ENCODE measurements at regions not wholly inside any gene's neighbourhood (a gene's known extent, or its start where the extent isn't known, plus 50 kb on each side); places are given as distances from the start of the nearest gene placed in this dataset.

DNA sequence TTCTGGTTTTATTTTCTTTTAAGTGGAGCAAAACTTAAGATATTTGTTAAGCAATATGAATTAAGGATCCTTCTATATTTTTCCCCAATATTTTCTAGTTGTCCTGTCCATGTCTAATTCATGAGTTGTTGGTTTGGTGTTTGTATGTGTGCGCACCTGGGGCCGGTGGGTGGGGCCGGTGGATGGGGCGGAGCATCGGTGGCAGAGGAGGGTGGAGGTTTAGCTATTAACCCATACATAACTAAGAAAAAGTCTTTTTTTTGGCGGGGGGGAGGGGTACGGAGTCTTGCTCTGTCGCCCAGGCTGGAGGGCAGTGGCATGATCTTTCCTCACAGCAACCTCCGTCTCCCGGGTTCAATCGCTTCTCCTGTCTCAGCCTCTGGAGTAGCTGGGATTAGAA, 489.8 kb downstream of the PDGFC start:
- POLR2A ChIA-PET: no interaction called here
- no peak for DNase-seq (ENCODE audit: low spot score)
- intact Hi-C loops (cut with micrococcal nuclease; ENCODE audit: unreplicated experiment): no loop called here

DNA sequence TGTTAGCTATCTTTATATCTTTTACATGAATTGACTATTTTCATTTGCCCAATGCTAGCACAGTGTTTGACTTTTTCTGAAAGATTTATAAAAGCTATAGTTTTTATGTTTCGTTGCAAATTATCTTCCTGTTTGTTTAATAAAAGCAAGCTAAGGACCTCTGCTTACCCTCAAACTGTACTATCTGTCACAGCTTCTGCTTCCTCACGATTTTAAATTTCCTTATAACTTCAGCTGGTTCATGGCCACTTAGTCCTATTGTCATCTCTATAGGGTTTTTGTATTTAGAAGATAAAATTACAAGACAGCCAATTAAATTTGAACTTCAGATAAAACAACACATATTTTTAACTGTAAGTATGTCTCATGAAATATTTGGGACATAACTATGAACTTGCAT, 494.0 kb downstream of the PDGFC start:
- H3K9me3 ChIP-seq (ENCODE audit: low read length): no peaks in the 10 kb centered on the region
- no peak overlapping the region for H3K27ac ChIP-seq (ENCODE audit: low read depth, low read length, poor library complexity, severe bottlenecking)
- intact Hi-C loops (cut with micrococcal nuclease; ENCODE audit: unreplicated experiment): no loop called here
- CTCF ChIA-PET (ENCODE audit: unreplicated experiment): no interaction called here
- no peak for DNase-seq (ENCODE audit: low spot score)
- H3K4me2 ChIP-seq (ENCODE audit: low read length): no peak overlapping the region
- POLR2A ChIA-PET: interaction anchor here (0.5 to 1.2 kb wide), 2 partner anchors 10 to 636 kb away, joined by 3 to 4 read pairs; no protein-coding TSS in a partner anchor
- no peak overlapping the region for H3K4me3 ChIP-seq (ENCODE audit: low read depth, low read length, poor library complexity, severe bottlenecking)
- no peak for TF ChIP-seq EZH2phosphoT487 (IDR thresholded peaks at IDR 0.05; ENCODE audit: borderline replicate concordance, low read depth, low read length)
- TF ChIP-seq, protein P1, sequence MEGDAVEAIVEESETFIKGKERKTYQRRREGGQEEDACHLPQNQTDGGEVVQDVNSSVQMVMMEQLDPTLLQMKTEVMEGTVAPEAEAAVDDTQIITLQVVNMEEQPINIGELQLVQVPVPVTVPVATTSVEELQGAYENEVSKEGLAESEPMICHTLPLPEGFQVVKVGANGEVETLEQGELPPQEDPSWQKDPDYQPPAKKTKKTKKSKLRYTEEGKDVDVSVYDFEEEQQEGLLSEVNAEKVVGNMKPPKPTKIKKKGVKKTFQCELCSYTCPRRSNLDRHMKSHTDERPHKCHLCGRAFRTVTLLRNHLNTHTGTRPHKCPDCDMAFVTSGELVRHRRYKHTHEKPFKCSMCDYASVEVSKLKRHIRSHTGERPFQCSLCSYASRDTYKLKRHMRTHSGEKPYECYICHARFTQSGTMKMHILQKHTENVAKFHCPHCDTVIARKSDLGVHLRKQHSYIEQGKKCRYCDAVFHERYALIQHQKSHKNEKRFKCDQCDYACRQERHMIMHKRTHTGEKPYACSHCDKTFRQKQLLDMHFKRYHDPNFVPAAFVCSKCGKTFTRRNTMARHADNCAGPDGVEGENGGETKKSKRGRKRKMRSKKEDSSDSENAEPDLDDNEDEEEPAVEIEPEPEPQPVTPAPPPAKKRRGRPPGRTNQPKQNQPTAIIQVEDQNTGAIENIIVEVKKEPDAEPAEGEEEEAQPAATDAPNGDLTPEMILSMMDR (conservative IDR thresholded peaks at IDR 0.05; ENCODE audit: low read length): no peak
- no peaks in the 10 kb centered on the region; the same call in 1 of the 2 replicates for H3K9me2 ChIP-seq (ENCODE audit: insufficient read depth, low read length)
- H3K4me1 ChIP-seq (ENCODE audit: insufficient read depth, low read length, poor library complexity, severe bottlenecking): no peaks in the 10 kb centered on the region
- no peaks in the 10 kb centered on the region for H4K20me1 ChIP-seq (ENCODE audit: insufficient read depth, low read length)
- H3K36me3 ChIP-seq (ENCODE audit: insufficient read depth, low read length): no peaks in the 10 kb centered on the region
- H3K79me2 ChIP-seq (ENCODE audit: insufficient read depth, low read depth, low read length): no peaks in the 10 kb centered on the region
- no peak overlapping the region for H2AFZ ChIP-seq (ENCODE audit: low read length)
- BruUV-seq (replicated peaks): no TSS peak

More for the DNA sequence above, 489.8 kb downstream of the PDGFC start:
- H4K20me1 ChIP-seq (ENCODE audit: insufficient read depth, low read length): no peaks in the 10 kb centered on the region
- TF ChIP-seq EZH2phosphoT487 (IDR thresholded peaks at IDR 0.05; ENCODE audit: borderline replicate concordance, low read depth, low read length): no peak
- TF ChIP-seq, protein P1 (conservative IDR thresholded peaks at IDR 0.05; ENCODE audit: low read length): no peak
- H3K79me2 ChIP-seq (ENCODE audit: insufficient read depth, low read depth, low read length): no peaks in the 10 kb centered on the region
- no peak overlapping the region for H3K4me3 ChIP-seq (ENCODE audit: low read depth, low read length, poor library complexity, severe bottlenecking)
- H3K36me3 ChIP-seq (ENCODE audit: insufficient read depth, low read length): no peaks in the 10 kb centered on the region
- H2AFZ ChIP-seq (ENCODE audit: low read length): no peak overlapping the region
- H3K27ac ChIP-seq (ENCODE audit: low read depth, low read length, poor library complexity, severe bottlenecking): no peak overlapping the region
- no TSS peak for BruUV-seq (replicated peaks)
- H3K4me2 ChIP-seq (ENCODE audit: low read length): no peak overlapping the region
- CTCF ChIA-PET (ENCODE audit: unreplicated experiment): no interaction called here
- H3K9me3 ChIP-seq (ENCODE audit: low read length): no peaks in the 10 kb centered on the region
- no peaks in the 10 kb centered on the region for H3K4me1 ChIP-seq (ENCODE audit: insufficient read depth, low read length, poor library complexity, severe bottlenecking)
- H3K9me2 ChIP-seq (ENCODE audit: insufficient read depth, low read length): no peaks in the 10 kb centered on the region

DNA sequence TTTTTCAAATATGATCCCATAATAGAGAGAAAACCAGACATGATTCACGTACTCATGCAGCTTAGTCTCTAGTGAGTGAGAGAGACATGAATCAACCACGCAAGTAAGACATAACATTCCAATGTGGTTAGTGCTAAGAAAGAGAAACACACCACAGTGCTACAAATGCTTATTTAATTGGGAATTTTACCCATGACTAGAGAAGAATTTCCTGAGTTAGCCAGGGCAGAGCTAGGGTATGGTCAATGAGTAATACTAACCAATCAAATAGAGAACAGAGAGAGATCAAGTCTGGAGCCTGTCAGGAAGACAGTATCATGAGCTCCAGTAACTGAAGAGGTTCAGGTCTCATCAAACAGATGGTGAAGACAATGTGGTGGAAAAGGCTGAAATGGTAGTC, 495.2 kb downstream of the PDGFC start:
- POLR2A ChIA-PET: no interaction called here
- TF ChIP-seq, protein P1 (conservative IDR thresholded peaks at IDR 0.05; ENCODE audit: low read length): no peak
- no peak overlapping the region for H3K27ac ChIP-seq (ENCODE audit: low read depth, low read length, poor library complexity, severe bottlenecking)
- no peak overlapping the region for H3K4me3 ChIP-seq (ENCODE audit: low read depth, low read length, poor library complexity, severe bottlenecking)
- no peaks in the 10 kb centered on the region; the same call in 1 of the 2 replicates for H3K9me2 ChIP-seq (ENCODE audit: insufficient read depth, low read length)
- H3K79me2 ChIP-seq (ENCODE audit: insufficient read depth, low read depth, low read length): no peaks in the 10 kb centered on the region
- no peaks in the 10 kb centered on the region for H3K36me3 ChIP-seq (ENCODE audit: insufficient read depth, low read length)
- BruUV-seq (replicated peaks): no TSS peak
- no peaks in the 10 kb centered on the region for H3K9me3 ChIP-seq (ENCODE audit: low read length)
- no peak overlapping the region for H3K4me2 ChIP-seq (ENCODE audit: low read length)
- DNase-seq (ENCODE audit: low spot score): no peak
- no peak overlapping the region for H2AFZ ChIP-seq (ENCODE audit: low read length)
- H3K4me1 ChIP-seq (ENCODE audit: insufficient read depth, low read length, poor library complexity, severe bottlenecking): no peaks in the 10 kb centered on the region
- CTCF ChIA-PET (ENCODE audit: unreplicated experiment): no interaction called here
- H4K20me1 ChIP-seq (ENCODE audit: insufficient read depth, low read length): no peaks in the 10 kb centered on the region
- intact Hi-C loops (cut with micrococcal nuclease; ENCODE audit: unreplicated experiment): no loop called here

Data from OCI-LY7 (cell line).